ENCODE measurements at regions not wholly inside any gene's neighbourhood (a gene's known extent, or its start where the extent isn't known, plus 50 kb on each side); places are given as distances from the start of the nearest gene placed in this dataset.
A peak's percentile ranks its signal among the peaks of the same experiment; 100 is the strongest.

GRCh38 chr14:97179573-97179972, 382.4 kb downstream of the VRK1 start:
- no peak overlapping the region for H3K27ac ChIP-seq (ENCODE audit: low read depth, low read length)
- no peaks in the 10 kb centered on the region for H3K9me3 ChIP-seq (ENCODE audit: control insufficient read depth, low read length)
- TF ChIP-seq CTCF (conservative IDR thresholded peaks at IDR 0.05): no peak
- Mint-ChIP-seq H3K4me3 (no peak overlapping the region), H3K36me3 (ENCODE audit: low read depth) (no peaks in the 10 kb centered on the region), H3K27me3 (ENCODE audit: insufficient read depth) (no peaks in the 10 kb centered on the region), H3K9me3 (no peaks in the 10 kb centered on the region), H3K27ac (no peak overlapping the region), H3K4me1 (no peaks in the 10 kb centered on the region)
- no peaks in the 10 kb centered on the region for H3K36me3 ChIP-seq (ENCODE audit: control insufficient read depth, insufficient read depth, low read length)
- DNase-seq: no peak
- H3K9ac ChIP-seq (ENCODE audit: extremely low read depth, low read length, poor library complexity, severe bottlenecking): no peak overlapping the region
- H3K4me1 ChIP-seq (ENCODE audit: control insufficient read depth, insufficient read depth, low read length): no peaks in the 10 kb centered on the region
- no peaks in the 10 kb centered on the region for H3K27me3 ChIP-seq (ENCODE audit: control insufficient read depth, insufficient read depth, low read length, poor library complexity, severe bottlenecking)
- no peak overlapping the region for H3K4me3 ChIP-seq (ENCODE audit: low read length)
- WGBS, 2 experiments (ENCODE audit: insufficient coverage in 1 of 2, insufficient read length in 1 of 2): 77 to 80% methylated on average over 1 to 3 of the region's 3 CpGs

- Histone ChIP-seq H3K27ac (ENCODE audit: low read depth, low read length) (no peak overlapping the region), H3K4me1 (ENCODE audit: control insufficient read depth, insufficient read depth, low read length) (no peaks in the 10 kb centered on the region), H3K9me3 (ENCODE audit: control insufficient read depth, low read length) (no peaks in the 10 kb centered on the region), H3K36me3 (ENCODE audit: control insufficient read depth, insufficient read depth, low read length) (no peaks in the 10 kb centered on the region), H3K9ac (ENCODE audit: extremely low read depth, low read length, poor library complexity, severe bottlenecking) (no peak overlapping the region), H3K27me3 (ENCODE audit: control insufficient read depth, insufficient read depth, low read length, poor library complexity, severe bottlenecking) (no peaks in the 10 kb centered on the region), H3K4me3 (ENCODE audit: low read length) (no peak overlapping the region)
- peak; percentile 52 for DNase-seq
- Mint-ChIP-seq H3K36me3 (ENCODE audit: low read depth) (no peaks in the 10 kb centered on the region), H3K9me3 (no peaks in the 10 kb centered on the region), H3K4me3 (no peak overlapping the region), H3K27ac (no peak overlapping the region), H3K27me3 (ENCODE audit: insufficient read depth) (no peaks in the 10 kb centered on the region), H3K4me1 (no peaks in the 10 kb centered on the region)
- 93 to 94% methylated on average over 29 to 31 of the region's 32 CpGs for WGBS, 2 experiments (ENCODE audit: insufficient coverage in 1 of 2, insufficient read length in 1 of 2)
- TF ChIP-seq CTCF (conservative IDR thresholded peaks at IDR 0.05): no peak
Observed at GRCh38 chr14:97180304-97181200, 383.4 kb downstream of the VRK1 start.

GRCh38 chr14:97185186-97185585, 388.0 kb downstream of the VRK1 start:
- no peak overlapping the region for H3K9ac ChIP-seq (ENCODE audit: extremely low read depth, low read length, poor library complexity, severe bottlenecking)
- H3K27ac Mint-ChIP-seq: no peak overlapping the region
- no peak overlapping the region for H3K27ac ChIP-seq (ENCODE audit: low read depth, low read length)
- peaks cover 2% of the 10 kb centered on the region for H3K27me3 Mint-ChIP-seq (ENCODE audit: insufficient read depth)
- H3K27me3 ChIP-seq (ENCODE audit: control insufficient read depth, insufficient read depth, low read length, poor library complexity, severe bottlenecking): no peaks in the 10 kb centered on the region
- no peaks in the 10 kb centered on the region for H3K4me1 Mint-ChIP-seq
- no peaks in the 10 kb centered on the region for H3K9me3 Mint-ChIP-seq
- no peak overlapping the region for H3K4me3 Mint-ChIP-seq
- H3K4me1 ChIP-seq (ENCODE audit: control insufficient read depth, insufficient read depth, low read length): no peaks in the 10 kb centered on the region
- peak; percentile 70 for DNase-seq
- TF ChIP-seq CTCF (conservative IDR thresholded peaks at IDR 0.05): peak; percentile 81
- no peaks in the 10 kb centered on the region for H3K36me3 Mint-ChIP-seq (ENCODE audit: low read depth)
- no peaks in the 10 kb centered on the region for H3K36me3 ChIP-seq (ENCODE audit: control insufficient read depth, insufficient read depth, low read length)
- no peaks in the 10 kb centered on the region for H3K9me3 ChIP-seq (ENCODE audit: control insufficient read depth, low read length)
- H3K4me3 ChIP-seq (ENCODE audit: low read length): no peak overlapping the region
- 45 to 49% methylated on average over 4 to 6 of the region's 6 CpGs for WGBS, 2 experiments (ENCODE audit: insufficient coverage in 1 of 2, insufficient read length in 1 of 2)

Data from endodermal cell (in vitro differentiated cells).